GM21515 (cell line): ENCODE measurements at regions not wholly inside any gene's neighbourhood (a gene's known extent, or its start where the extent isn't known, plus 50 kb on each side); places are given as distances from the start of the nearest gene placed in this dataset.

Experiments used
- ATAC-seq: cut with Tn5 transposase; IDR thresholded peaks from one replicate; pipeline ENCODE4 v1.9.1; 2021; ENCODE audit not compliant: unreplicated experiment

DNA sequence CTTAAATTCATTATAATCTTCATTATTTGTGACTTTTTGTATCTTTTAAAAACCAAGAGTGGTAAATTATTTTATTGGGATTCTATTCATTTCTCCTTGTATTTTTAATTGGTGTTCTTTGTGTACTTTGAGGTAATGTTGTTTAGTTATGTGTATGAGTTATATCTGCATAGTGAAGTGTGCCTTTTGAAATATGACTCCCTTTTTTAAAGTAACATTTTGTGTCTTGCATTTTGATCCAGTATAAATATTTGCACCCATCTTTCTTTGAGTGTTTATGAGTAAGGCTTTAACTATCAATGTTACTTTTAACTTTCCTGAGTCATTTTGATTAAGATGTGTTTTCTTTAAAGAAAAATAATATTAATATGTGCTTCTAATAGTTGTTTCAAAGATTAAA lies 90.0 kb upstream of the MYOCD start:
- ATAC-seq = no peak

DNA sequence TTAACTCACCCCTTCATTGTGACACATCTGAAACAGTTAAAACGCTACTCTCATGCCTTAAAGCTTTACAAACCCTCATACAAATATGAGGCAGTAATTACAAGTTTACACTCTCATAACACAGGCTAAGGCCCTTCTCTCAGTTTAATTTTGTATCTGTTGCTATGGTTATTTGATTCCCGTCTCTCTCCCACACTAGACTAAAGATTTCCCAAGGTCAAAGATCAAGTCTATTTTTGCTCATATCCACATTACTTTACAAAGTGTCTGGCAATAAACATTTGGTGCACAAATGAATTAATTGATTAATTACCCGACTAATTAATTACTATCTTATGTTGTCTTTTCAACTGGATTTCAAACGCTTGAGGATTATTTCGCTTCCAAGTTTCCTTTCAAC lies 86.4 kb upstream of the MYOCD start:
- no peak for ATAC-seq

DNA sequence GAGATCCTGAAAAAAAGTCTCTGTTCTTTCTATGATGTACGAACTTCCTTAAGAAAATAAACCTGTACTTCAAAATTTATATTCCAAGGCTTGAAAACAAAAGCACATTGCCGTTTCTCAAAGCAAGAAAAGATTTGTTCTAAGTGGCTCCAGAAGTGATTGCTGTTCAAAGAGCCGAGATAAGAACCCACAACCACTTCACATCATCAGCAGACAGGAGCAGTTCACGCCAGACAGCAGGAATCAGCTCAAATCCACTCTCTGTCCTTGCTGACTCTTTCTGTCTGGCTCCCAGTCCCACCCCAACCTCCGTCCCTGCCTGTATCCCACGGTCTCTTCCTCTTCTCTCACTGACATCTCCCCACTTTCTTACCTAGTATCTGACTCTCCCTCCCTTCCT lies 85.0 kb upstream of the MYOCD start:
- no peak for ATAC-seq

DNA sequence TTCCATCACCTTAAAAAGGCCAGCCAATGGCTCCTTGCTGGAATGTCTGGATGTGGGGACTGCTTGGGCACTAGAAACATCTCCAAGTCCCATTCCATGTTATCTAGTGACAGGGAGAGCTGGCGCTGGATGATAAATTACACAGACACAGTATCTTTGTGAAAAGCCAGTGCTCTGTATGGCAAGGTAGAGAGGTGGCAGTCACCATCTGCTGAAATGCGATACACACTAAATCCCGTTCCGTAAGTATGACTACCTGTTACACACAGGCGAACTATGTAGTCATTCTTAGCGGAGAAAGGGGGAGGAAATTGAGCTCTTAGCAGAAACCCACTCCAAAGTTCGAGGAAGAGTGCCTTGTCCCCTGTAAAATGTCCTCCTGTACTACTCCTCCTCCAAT lies 81.0 kb upstream of the MYOCD start:
- ATAC-seq = no peak

DNA sequence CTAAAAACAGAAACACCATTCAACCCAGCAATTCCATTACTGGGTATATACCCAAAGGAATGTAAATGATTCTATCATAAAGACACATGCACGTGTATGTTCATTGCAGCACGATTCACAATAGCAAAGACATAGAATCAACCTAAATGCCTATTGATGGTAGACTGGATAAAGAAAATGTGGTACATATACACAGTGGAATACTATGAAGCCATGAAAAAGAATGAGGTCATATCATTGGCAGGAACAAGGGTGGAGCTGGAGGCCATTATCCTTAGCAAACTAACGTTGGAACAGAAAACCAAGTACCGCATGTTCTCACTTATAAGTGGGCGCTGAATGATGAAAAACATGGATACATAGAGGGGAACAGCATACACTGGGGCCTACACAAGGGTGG lies 77.2 kb upstream of the MYOCD start:
- no peak for ATAC-seq

DNA sequence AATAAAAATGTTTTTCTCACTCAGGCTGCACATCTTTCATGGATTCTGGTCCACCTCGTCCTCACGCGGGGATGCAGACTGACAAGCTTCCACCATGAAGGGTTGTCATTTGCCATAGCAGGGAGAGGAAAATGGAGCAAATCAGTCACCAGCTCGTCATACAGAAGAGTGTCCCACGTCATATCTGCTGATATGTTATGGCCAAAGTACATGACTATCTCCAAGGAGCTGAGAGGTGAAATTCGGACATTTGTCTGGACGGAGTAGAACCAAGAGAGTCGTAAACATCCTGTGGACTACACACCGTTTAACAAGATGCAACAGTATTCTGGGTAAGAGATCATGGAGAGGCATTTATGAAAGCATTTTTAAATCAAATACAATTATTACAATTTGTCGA lies 75.3 kb upstream of the MYOCD start:
- no peak for ATAC-seq

DNA sequence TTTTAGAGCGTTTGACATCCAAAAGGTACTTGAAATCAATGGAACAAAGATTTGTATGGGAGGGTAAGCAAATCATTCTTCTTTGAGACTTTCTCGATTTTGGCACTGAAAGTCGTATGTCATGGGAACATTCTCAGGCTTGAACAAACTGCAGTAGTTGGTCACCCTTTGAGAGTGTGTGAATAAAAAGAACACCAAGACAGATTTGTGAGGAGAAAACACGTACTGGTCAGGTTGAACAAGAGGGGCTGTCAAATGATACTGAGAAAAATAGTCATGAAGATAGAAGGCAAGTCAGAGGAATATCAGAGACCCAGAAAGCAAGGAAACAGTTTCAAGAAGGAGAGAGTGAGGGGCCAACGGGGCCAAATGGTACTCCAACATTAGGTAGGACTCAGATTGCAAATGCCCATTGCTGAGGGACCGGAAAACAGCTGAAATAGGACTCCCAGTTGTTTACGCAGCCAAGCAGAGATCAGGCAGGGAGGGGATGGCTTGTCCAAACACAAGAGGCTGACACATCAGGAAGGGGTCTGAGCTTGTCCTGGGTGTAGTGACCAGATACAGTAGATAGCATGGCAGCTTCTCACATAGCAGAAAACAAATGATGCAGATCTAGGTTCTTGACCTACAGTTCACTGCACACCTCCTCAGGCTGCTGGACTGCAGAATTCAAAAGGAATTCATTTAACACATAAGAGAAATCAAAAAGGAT lies 74.5 kb upstream of the MYOCD start:
- no peak for ATAC-seq

DNA sequence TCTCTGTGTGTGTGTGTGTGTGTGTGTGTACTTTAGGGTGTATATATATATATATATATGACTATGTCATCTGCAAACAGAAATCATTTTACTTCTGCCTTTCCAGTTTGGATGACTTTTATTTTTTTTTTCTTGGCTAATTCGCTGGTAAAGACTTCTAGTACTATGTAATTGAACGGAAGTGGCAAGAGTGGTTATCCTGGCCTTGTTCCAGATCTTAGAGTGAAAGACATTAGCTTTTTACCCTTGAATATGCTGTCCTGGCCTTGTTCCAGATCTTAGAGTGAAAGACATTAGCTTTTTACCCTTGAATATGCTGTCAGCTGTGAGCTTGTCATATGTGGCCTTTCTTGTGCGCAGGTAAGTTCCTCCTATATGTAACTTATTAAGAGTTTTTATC lies 72.7 kb upstream of the MYOCD start:
- ATAC-seq = no peak

DNA sequence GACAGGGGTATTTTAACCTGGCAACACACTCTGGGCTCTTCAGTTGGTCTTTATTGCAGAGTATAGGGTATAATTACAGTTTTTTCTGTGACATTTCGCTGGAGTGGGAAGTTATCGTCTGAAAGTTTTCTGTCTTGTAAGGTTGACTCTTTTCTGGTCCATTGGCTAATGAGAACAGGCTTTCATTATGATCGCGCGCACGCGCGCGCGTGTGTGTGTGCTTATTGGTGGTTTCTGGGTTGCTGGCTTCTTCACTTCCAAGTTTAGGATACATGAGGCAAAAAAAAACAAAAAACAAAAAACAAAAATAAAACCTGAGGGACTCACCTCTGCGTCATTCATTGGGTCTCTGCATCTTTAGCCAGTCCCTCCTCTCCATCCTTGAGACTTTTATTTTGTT lies 68.7 kb upstream of the MYOCD start:
- no peak for ATAC-seq

DNA sequence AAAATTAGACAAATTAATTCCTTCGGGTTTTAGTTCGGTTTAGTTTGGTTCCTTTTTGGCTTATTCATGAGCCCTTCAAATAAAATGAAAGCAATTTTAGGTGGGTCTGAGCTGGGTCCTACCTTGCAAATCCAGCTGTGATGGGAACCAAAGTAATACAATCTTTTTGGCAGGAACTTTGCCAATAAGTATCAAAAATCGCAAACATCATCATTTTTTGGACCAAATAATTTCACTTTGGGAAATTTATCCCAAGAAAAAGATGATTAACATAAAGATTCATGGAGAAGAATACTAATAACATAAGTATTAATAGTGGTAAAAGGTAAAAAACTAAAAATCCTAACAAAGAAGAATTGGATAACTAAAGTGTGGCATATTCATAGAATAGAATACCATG lies 67.8 kb upstream of the MYOCD start:
- ATAC-seq = no peak

DNA sequence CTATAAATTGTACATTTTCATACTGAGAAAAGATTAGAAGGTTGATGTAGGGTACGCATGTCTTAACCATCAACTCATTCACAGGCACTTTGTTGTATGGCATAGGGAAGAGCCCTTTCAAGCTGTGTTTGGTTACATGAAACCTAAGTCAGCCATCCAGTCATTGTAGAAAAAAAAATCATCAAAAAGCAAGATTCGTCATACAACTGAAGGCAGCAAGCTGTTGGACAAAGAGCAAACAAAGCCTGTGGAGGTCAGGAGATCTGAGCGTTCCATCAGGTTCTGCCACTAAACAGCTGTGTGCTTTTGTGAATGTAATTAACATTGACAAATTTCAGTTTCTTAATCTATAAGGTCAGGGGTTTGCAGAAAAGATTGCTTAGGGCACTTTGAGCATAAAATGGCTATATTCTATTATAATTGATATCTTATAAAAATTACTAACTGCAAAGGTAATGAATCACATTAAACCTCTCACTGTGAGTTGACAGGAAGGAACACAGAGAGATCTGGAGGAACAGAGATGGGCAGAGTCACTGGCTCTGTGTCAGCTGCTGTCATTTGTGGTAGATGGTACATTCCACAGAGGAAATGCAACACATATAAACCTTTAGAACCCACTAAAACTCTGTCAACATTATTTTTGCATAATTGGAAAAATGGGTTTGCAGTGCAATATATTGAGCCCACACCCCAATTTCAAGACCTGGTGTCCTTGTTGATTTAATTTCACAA lies 66.3 kb upstream of the MYOCD start:
- ATAC-seq = no peak

DNA sequence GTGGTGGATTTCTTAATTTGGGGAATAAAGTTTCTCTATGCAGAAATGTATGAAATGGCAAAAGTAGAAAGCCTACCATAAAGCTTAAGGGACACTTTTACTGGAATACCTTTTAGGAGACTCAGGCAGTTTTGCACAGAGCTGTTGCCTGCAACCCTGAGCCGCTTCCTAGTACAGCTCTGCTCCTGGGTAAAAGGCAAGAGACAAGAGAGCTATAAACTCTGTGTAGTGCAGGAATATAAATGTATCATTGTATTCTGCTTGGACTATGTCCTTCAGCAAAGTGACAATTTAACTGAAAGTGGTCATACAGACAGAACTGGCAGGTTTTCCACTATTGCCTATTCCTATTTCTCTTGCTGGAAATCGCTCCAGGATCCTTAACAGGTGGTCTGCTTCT lies 65.3 kb upstream of the MYOCD start:
- no peak for ATAC-seq

DNA sequence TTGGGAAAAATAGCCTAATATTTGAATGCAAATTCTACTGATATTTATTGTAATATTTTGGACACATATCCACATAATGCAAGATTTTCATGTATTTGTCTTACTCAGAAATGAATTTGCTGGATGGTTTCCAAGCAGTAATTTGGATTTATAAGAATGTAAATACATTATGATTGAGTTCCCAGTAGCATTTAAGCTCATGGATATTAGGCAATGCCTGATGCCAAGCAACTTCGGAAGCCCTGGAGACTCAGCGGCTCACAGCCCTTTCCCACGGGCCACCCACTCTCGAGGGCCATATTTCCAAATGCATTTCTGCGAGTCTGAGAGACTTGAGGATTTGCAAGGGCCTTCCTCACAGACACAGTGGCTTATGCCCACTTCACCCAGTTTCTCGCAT lies 62.1 kb upstream of the MYOCD start:
- no peak for ATAC-seq

DNA sequence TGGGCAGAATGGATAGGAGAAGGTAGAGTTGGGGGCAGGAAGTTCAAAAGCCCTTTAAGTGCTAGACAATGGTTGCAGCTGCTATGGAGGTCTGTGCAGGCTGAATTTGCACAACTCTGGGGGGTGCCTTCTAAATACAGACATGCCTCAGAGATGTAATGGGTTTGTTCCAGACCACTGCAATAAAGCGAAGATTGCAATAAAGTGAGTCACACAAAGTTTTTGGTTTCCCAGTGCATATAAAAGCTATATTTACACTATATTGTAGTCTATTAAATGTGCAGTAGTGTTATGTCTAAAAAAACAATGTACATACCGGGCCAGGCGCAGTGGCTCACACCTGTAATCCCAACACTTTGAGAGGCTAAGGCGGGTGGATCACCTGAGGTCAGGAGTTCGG lies 60.5 kb upstream of the MYOCD start:
- no peak for ATAC-seq

DNA sequence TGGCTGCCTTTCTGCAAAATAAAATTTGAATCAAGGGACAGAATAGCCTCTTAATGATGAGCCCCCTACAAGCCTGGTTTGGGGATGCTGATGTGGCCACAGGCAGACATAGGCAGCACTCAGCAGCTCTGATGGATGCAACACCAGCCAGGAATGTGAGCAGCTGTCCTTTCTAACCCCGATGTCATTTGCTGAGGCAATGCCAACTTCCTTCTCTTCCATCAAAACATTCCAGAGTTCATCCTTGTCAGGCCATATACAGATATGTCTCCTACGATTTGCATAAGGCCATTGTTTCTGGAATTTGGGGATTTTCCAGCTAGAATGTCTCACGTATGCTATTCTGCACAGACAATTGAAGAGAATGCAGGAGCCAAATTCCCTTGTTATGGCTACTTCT lies 52.1 kb upstream of the MYOCD start:
- ATAC-seq = no peak
